Ascending aorta (tissue), 2 donors: ENCODE measurements at regions not wholly inside any gene's neighbourhood (a gene's known extent, or its start where the extent isn't known, plus 50 kb on each side); places are given as distances from the start of the nearest gene placed in this dataset.

Source experiments
- DNase-seq, 2 donors: peaks; one replicate each; pipeline ENCODE4 v3.0.0-alpha.2; 2019; ENCODE audit warnings: low spot score in 2 of 2
- H3K27ac ChIP-seq, 2 donors: fragments of 200-600 bp; sonication (generic); one replicate each; pipeline ENCODE4 v1.5.1; 2016 to 2017; ENCODE audit warnings: mild to moderate bottlenecking in 1 of 2
- H3K27me3 ChIP-seq: fragments of 200-600 bp; sonication (generic); one replicate; pipeline ENCODE4 v1.5.1; 2017
- H3K36me3 ChIP-seq, 2 donors: fragments of 200-600 bp; sonication (generic); one replicate each; pipeline ENCODE4 v1.5.1; 2016
- H3K4me1 ChIP-seq, 2 donors: fragments of 200-600 bp; sonication (generic); one replicate each; pipeline ENCODE4 v1.5.1; 2016 to 2017; ENCODE audit warnings: mild to moderate bottlenecking in 1 of 2
- H3K4me3 ChIP-seq, 2 donors: fragments of 200-600 bp; sonication (generic); one replicate each; pipeline ENCODE4 v1.5.1; 2016 to 2017; ENCODE audit warnings: mild to moderate bottlenecking in 1 of 2
- H3K9me3 ChIP-seq, 2 donors: fragments of 200-600 bp; sonication (generic); one replicate each; pipeline ENCODE4 v1.5.1; 2016
- CTCF ChIP-seq, 3 experiments: fragments of 200-600 bp in 2 of 3; fragments of 450-650 bp in 1 of 3; sonication (generic) in 2 of 3; IDR thresholded peaks; one replicate each; pipeline ENCODE4 v1.5.1; 2016 to 2019; ENCODE audit warnings: antibody characterized with exemption in 3 of 3, mild to moderate bottlenecking in 1 of 3, moderate library complexity in 1 of 3
- intact Hi-C: fragments of 100-400 bp; cut with DNase I; formaldehyde crosslinking; loops from one replicate; pipeline ENCODE4 v1.15.1; 2023

- no peaks in the 10 kb centered on the region for H3K36me3 ChIP-seq
- no peak overlapping the region for H3K4me3 ChIP-seq
- no peaks in the 10 kb centered on the region for H3K4me1 ChIP-seq
- no peaks in the 10 kb centered on the region for H3K9me3 ChIP-seq
- TF ChIP-seq CTCF (IDR thresholded peaks at IDR 0.05) = no peak
- H3K27ac ChIP-seq = no peak overlapping the region
- no peaks in the 10 kb centered on the region for H3K27me3 ChIP-seq
- intact Hi-C loops = no loop called here
- no peak for DNase-seq
Observed at GRCh38 chr22:44603767-44604166, 98.2 kb upstream of the PRR5 start.

GRCh38 chr22:44601725-44602124 is 100.3 kb upstream of the PRR5 start:
- no peaks in the 10 kb centered on the region for H3K36me3 ChIP-seq
- intact Hi-C loops = no loop called here
- H3K4me1 ChIP-seq = no peaks in the 10 kb centered on the region
- H3K4me3 ChIP-seq = no peak overlapping the region
- no peak for DNase-seq
- no peaks in the 10 kb centered on the region for H3K27me3 ChIP-seq
- no peaks in the 10 kb centered on the region for H3K9me3 ChIP-seq
- H3K27ac ChIP-seq = no peak overlapping the region
- TF ChIP-seq CTCF (IDR thresholded peaks at IDR 0.05) = no peak

DNA sequence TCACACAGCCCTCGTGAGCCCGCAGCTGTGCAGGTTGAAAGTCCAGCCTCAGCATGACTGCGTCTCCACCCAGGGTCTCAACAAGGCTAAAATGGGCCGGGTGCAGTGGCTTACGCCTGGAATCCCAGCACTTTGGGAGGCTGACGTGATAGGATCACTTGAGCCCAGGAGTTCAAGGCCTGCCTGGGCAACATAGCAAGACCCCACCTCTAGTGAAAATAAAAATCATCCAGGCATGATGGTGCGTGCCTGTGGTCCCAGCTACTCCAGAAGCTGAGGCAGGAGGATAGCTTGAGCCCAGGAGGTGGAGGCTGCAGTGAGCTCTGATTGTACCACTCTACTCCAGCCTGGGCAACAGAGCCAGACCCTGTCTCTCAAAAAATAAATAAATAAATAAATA is 100.8 kb upstream of the PRR5 start:
- no peak for DNase-seq
- intact Hi-C loops = no loop called here
- Histone ChIP-seq H3K27me3 (no peaks in the 10 kb centered on the region), H3K27ac (no peak overlapping the region), H3K9me3 (no peaks in the 10 kb centered on the region), H3K4me1 (no peaks in the 10 kb centered on the region), H3K36me3 (no peaks in the 10 kb centered on the region), H3K4me3 (no peak overlapping the region)
- no peak for TF ChIP-seq CTCF (IDR thresholded peaks at IDR 0.05)

GRCh38 chr22:44600207-44600785 is 101.7 kb upstream of the PRR5 start:
- H3K9me3 ChIP-seq = no peaks in the 10 kb centered on the region
- no peaks in the 10 kb centered on the region for H3K27me3 ChIP-seq
- intact Hi-C loops = no loop called here

DNA sequence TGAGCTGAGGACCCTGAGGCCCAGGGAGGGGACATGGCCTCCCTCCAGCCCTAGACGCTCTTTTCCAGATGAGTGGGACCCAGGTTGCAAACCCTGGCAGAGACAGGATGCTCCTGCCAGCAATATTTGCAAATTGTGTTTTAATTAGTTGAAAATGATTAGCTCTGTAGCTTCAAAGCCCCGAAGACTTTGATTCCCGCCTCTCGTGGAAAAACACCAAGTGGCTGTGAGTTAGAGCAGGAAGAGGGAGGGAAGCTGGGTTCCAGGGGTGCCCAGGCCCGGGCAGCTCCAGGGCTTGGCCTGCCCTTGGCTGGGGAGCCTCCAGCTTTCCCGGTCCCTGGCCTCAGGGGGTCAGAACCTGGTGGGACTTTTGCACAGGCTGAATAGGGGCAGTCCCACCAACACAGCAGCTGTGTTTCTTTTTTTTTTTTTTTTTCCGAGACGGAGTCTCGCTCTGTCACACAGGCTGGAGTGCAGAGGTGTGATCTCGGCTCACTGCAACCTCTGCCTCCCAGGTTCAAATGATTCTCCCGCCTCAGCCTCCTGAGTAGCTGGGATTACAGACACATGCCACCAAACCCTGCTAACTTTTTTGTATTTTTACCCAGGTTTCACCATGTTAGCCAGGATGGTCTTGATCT is 101.6 kb upstream of the RTL6 start:
- no peaks in the 10 kb centered on the region for H3K27me3 ChIP-seq
- no peak for TF ChIP-seq CTCF (IDR thresholded peaks at IDR 0.05)
- intact Hi-C loops = no loop called here
- no peak overlapping the region for H3K27ac ChIP-seq
- no peaks in the 10 kb centered on the region for H3K9me3 ChIP-seq
- no peak for DNase-seq
- no peak overlapping the region for H3K4me3 ChIP-seq
- no peaks in the 10 kb centered on the region for H3K36me3 ChIP-seq
- no peaks in the 10 kb centered on the region for H3K4me1 ChIP-seq

More at GRCh38 chr22:44600207-44600785, 101.7 kb upstream of the PRR5 start:
- Histone ChIP-seq H3K4me1 (no peaks in the 10 kb centered on the region), H3K4me3 (no peak overlapping the region), H3K27ac (no peak overlapping the region), H3K36me3 (no peaks in the 10 kb centered on the region)
- no peak for DNase-seq
- no peak for TF ChIP-seq CTCF (IDR thresholded peaks at IDR 0.05)
